ENCODE measurements at regions not wholly inside any gene's neighbourhood (a gene's known extent, or its start where the extent isn't known, plus 50 kb on each side); places are given as distances from the start of the nearest gene placed in this dataset.

DNA sequence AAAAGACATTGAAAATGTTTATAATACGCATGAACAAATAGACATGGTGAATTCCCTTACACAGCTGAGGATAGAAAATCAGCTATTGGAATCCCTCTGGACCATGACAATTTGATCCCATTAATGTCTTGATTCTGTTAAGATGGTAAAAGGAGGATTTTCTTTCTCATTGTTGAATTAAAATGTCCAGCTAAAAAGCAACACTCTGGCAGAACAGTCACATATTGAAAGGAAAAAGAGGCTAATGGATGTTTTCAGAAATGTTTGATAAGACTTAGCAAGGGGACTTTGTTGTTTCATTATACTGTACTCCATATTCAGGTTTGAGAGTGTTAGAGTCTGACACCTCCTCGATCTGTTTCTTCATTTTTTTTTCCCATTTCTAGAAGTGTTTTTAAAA is 296.0 kb downstream of the OLFM4 start:
- WGBS, 4 donors, result 46 to 67% (median 63%) methylated on average over 2 of the region's 2 CpGs
- ATAC-seq (no peak), DNase-seq (no peak)
- Histone ChIP-seq H3K4me3 (no peak overlapping the region), H3K27me3 (no peaks in the 10 kb centered on the region), H3K36me3 (no peaks in the 10 kb centered on the region), H3K4me1 (no peaks in the 10 kb centered on the region), H3K27ac (no peak overlapping the region), H3K9me3 (no peaks in the 10 kb centered on the region)
- no peak for TF ChIP-seq POLR2A (IDR thresholded peaks at IDR 0.05)
- intact Hi-C loops (cut with DNase I), result no loop called here

DNA sequence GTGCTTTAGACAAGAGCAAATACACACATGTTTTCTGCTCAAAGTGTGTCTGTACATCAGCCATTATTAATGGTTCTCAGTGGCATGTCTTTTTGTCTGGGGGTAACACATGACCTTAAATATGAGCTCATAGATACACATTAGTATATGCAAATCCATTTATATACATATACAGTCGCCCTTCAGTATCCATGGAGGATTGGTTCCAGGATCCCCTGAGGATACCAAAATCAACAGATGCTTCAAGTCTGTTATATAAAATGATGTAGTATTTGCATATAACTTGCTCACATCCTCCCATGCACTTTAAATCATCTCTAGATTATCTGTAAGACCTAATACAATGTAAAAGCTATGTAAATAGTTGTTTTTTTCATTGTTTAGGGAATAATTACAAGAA is 298.1 kb downstream of the OLFM4 start:
- intact Hi-C loops (cut with DNase I), result no loop called here
- no peak for TF ChIP-seq POLR2A (IDR thresholded peaks at IDR 0.05)
- TF ChIP-seq, protein P1, sequence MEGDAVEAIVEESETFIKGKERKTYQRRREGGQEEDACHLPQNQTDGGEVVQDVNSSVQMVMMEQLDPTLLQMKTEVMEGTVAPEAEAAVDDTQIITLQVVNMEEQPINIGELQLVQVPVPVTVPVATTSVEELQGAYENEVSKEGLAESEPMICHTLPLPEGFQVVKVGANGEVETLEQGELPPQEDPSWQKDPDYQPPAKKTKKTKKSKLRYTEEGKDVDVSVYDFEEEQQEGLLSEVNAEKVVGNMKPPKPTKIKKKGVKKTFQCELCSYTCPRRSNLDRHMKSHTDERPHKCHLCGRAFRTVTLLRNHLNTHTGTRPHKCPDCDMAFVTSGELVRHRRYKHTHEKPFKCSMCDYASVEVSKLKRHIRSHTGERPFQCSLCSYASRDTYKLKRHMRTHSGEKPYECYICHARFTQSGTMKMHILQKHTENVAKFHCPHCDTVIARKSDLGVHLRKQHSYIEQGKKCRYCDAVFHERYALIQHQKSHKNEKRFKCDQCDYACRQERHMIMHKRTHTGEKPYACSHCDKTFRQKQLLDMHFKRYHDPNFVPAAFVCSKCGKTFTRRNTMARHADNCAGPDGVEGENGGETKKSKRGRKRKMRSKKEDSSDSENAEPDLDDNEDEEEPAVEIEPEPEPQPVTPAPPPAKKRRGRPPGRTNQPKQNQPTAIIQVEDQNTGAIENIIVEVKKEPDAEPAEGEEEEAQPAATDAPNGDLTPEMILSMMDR (IDR thresholded peaks at IDR 0.05), result no peak
- Histone ChIP-seq H3K36me3 (no peaks in the 10 kb centered on the region), H3K9me3 (no peaks in the 10 kb centered on the region), H3K4me3 (no peak overlapping the region), H3K27me3 (no peaks in the 10 kb centered on the region), H3K27ac (no peak overlapping the region), H3K4me1 (no peaks in the 10 kb centered on the region)
- DNase-seq (no peak), ATAC-seq (no peak)
- WGBS, 4 donors, result 37 to 50% (median 45%) methylated on average over 1 of the region's 1 CpG

DNA sequence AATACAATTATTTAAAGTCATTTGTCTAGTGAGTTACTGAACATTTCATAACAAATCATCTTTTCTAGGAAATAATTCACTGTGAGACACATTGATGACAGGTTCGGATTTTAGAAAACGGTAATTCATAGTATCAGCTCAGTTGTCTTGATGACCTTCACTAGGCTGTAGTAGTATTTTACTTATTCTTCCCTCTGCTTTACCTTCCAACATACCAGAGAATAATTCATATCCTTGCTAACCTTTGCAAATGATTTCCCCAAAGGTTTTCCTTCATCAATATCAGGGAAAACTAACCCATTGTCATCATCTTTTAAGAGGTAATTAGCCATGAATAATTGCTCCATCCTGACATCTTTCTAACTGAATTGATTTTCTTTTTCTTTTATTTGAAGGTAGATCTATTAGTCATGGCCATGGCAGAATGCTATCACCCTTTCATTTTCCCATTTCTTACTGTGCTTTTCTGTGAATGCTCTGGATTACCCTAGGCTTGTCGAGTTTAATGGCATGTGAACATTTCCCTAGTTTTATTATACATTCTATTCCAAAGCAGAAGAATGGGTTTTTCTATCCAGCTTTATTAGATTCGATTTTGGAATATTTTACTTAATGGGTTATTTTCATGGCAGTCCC is 299.2 kb downstream of the OLFM4 start:
- Histone ChIP-seq H3K4me3 (no peak overlapping the region), H3K4me1 (no peaks in the 10 kb centered on the region), H3K27ac (no peak overlapping the region), H3K36me3 (no peaks in the 10 kb centered on the region), H3K27me3 (no peaks in the 10 kb centered on the region), H3K9me3 (no peaks in the 10 kb centered on the region)
- intact Hi-C loops (cut with DNase I), result no loop called here
- ATAC-seq (no peak), DNase-seq (no peak)
- TF ChIP-seq, protein P1 (IDR thresholded peaks at IDR 0.05), result no peak
- TF ChIP-seq POLR2A (IDR thresholded peaks at IDR 0.05), result no peak
- WGBS, 4 donors, result 71 to 77% (median 74%) methylated on average over 4 of the region's 4 CpGs

DNA sequence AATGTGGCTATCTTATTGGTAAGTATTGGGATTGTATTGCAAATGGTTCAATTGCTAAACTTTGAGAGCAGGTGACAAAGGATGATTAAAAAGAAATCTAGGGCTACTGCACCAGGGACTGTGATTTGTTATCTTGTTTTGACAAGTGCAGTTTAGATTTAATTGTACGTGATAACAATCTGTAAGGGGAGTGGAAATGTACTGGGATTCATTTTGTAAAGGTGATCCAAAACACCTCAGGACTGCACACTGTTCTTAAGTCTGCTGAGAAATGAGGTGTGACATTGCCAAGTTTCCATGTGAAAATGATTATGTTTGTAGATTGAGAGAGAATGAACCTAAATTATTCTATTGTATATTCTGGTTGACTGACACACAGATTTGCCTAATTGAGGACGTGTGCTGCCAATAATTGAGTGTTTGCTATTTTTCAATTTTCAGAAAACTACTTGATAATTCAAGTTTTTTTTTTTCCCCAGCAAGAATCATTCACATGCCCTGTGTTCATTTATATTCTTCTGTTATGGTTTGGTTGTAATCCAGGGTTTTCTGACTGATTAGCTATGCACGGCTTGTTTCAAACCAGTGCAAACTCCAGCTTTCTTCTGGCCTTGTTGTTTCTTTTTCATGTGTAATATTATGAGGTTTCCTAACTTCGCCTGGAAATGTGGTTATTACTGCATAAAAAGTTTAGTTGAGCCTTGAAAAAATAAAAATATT is 308.0 kb downstream of the OLFM4 start:
- no peak for DNase-seq
- Histone ChIP-seq H3K9me3 (peaks cover 0 to 3% (median 0%) of the 10 kb centered on the region in 12 donors), H3K4me3 (no peak overlapping the region), H3K27me3 (no peaks in the 10 kb centered on the region), H3K4me1 (no peaks in the 10 kb centered on the region), H3K36me3 (no peaks in the 10 kb centered on the region), H3K27ac (no peak overlapping the region)
- no peak for ATAC-seq
- WGBS, 4 donors, result 50 to 66% (median 60%) methylated on average over 4 of the region's 4 CpGs
- intact Hi-C loops (cut with DNase I), result no loop called here
- TF ChIP-seq, protein P1 (IDR thresholded peaks at IDR 0.05), result no peak
- no peak for TF ChIP-seq POLR2A (IDR thresholded peaks at IDR 0.05)
